ENCODE measurements at regions not wholly inside any gene's neighbourhood (a gene's known extent, or its start where the extent isn't known, plus 50 kb on each side); places are given as distances from the start of the nearest gene placed in this dataset.

GRCh38 chr10:93224005-93224779, 150.5 kb downstream of the CYP26A1 start:
- TF ChIP-seq CTCF (IDR thresholded peaks at IDR 0.05) (no peak), POLR2AphosphoS5 (IDR thresholded peaks at IDR 0.05) (no peak)

Data from breast epithelium (tissue), 3 donors.